Nephron progenitor cell (in vitro differentiated cells): ENCODE measurements at regions not wholly inside any gene's neighbourhood (a gene's known extent, or its start where the extent isn't known, plus 50 kb on each side); places are given as distances from the start of the nearest gene placed in this dataset.
A peak's percentile ranks its signal among the peaks of the same experiment; 100 is the strongest.
"Not testable (repeated sequence)": the region's sequence is repeated elsewhere in the genome, so short reads cannot be mapped to it uniquely, and the experiment has no call there.

Experiments
- DNase-seq: peaks from one replicate; pipeline ENCODE4 v3.0.0; 2021
- H3K27ac Mint-ChIP-seq: 2 replicates; pipeline ENCODE4 v1.8.0; 2021; ENCODE audit warnings: mild to moderate bottlenecking, moderate library complexity, mixed read lengths
- H3K27me3 Mint-ChIP-seq: 2 replicates; pipeline ENCODE4 v1.8.0; 2021; ENCODE audit warnings: mild to moderate bottlenecking, low read depth, mixed read lengths; ENCODE audit not compliant: poor library complexity
- H3K36me3 Mint-ChIP-seq: 2 replicates; pipeline ENCODE4 v1.8.0; 2021; ENCODE audit warnings: low read depth, mixed read lengths
- H3K4me1 Mint-ChIP-seq: 2 replicates; pipeline ENCODE4 v1.8.0; 2021; ENCODE audit warnings: mixed read lengths
- H3K4me3 Mint-ChIP-seq: 2 replicates; pipeline ENCODE4 v1.8.0; 2021; ENCODE audit warnings: mild to moderate bottlenecking, moderate library complexity, mixed read lengths
- H3K9me3 Mint-ChIP-seq: 2 replicates; pipeline ENCODE4 v1.8.0; 2021; ENCODE audit warnings: mild to moderate bottlenecking, moderate library complexity, mixed read lengths
- TF ChIP-seq, protein P1 (sequence below): fragments of 200-600 bp; sonication (generic); IDR thresholded peaks from 2 replicates; pipeline ENCODE4 v1.5.0; 2021; ENCODE audit warnings: antibody characterized with exemption

DNA sequence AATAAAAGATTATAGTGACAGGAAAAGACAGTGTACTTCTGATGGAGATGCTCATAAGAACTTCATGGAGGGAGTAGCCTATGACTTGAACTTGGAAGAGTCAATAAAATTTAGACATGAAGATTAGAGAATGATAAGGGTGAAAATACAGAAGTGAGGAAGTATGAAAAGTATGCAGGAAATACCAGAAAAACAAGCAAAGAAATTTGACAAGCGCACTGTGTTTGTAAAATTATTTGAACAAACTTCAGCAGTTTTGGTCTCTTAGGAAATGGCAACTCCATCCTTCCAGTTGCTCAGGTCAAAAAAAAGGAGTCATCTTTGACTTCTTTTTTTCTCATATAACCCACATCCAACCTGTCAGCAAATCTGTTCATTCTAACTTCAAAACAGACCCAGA is 864.0 kb upstream of the ZEB2 start:
- peaks cover 11% of the 10 kb centered on the region for H3K9me3 Mint-ChIP-seq
- TF ChIP-seq, protein P1, sequence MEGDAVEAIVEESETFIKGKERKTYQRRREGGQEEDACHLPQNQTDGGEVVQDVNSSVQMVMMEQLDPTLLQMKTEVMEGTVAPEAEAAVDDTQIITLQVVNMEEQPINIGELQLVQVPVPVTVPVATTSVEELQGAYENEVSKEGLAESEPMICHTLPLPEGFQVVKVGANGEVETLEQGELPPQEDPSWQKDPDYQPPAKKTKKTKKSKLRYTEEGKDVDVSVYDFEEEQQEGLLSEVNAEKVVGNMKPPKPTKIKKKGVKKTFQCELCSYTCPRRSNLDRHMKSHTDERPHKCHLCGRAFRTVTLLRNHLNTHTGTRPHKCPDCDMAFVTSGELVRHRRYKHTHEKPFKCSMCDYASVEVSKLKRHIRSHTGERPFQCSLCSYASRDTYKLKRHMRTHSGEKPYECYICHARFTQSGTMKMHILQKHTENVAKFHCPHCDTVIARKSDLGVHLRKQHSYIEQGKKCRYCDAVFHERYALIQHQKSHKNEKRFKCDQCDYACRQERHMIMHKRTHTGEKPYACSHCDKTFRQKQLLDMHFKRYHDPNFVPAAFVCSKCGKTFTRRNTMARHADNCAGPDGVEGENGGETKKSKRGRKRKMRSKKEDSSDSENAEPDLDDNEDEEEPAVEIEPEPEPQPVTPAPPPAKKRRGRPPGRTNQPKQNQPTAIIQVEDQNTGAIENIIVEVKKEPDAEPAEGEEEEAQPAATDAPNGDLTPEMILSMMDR, result no peak
- no peak overlapping the region for H3K27ac Mint-ChIP-seq

DNA sequence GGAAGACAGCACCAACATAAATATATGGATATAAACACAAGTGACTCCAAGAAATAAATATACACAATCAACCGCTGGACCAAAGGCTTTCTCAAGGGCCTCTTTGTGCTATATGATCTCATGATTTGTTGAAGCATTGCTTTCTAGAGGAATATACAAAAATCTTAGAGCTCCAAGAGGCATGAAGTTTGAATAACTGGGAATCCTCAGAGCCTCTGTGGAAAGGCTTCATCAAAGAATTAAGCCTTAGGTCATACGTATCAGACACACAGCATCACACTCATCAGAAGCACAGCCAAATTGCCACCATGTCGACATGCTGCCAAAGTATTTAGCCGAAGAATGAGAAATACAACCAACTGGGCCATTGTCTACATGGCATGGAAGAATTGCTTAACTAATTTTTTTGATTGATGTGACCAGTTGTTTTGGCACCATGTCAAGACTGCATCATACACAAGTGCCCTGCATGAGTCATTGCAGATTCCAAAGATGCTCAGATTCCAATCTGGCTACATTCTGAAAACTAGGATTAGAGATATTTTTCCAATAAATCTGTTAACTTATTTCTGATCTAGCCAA is 860.6 kb upstream of the ZEB2 start:
- Mint-ChIP-seq H3K36me3 (no peaks in the 10 kb centered on the region), H3K27me3 (no peaks in the 10 kb centered on the region), H3K9me3 (no peaks in the 10 kb centered on the region), H3K27ac (no peak overlapping the region), H3K4me1 (no peaks in the 10 kb centered on the region), H3K4me3 (no peak overlapping the region)
- TF ChIP-seq, protein P1, result no peak
- DNase-seq, result no peak

More for the DNA sequence above, 864.0 kb upstream of the ZEB2 start:
- no peaks in the 10 kb centered on the region for H3K27me3 Mint-ChIP-seq
- H3K36me3 Mint-ChIP-seq, result no peaks in the 10 kb centered on the region
- DNase-seq, result no peak
- H3K4me3 Mint-ChIP-seq, result no peak overlapping the region
- no peaks in the 10 kb centered on the region for H3K4me1 Mint-ChIP-seq

DNA sequence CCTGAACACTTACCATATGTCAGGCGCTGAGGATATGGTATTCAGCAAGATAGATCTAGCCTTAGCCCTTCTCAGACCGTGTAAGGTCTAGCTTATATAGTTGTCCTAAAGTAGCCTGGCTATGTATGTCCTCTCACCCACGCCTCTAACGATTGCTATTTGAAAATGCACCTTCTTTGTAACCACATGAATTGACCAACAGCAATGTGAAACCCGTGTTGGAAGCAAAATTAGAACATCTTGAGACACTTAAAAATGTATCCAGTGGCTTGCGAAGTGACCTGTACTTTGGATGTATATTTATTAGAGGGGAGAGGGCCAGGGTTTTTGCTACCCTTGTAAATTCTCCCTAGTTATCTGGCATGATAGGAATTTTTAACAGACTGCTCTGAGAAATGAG is 860.0 kb upstream of the ZEB2 start:
- Mint-ChIP-seq H3K36me3 (no peaks in the 10 kb centered on the region), H3K27ac (no peak overlapping the region), H3K4me1 (no peaks in the 10 kb centered on the region), H3K27me3 (no peaks in the 10 kb centered on the region), H3K9me3 (no peaks in the 10 kb centered on the region), H3K4me3 (no peak overlapping the region)
- no peak for DNase-seq
- TF ChIP-seq, protein P1, result no peak

DNA sequence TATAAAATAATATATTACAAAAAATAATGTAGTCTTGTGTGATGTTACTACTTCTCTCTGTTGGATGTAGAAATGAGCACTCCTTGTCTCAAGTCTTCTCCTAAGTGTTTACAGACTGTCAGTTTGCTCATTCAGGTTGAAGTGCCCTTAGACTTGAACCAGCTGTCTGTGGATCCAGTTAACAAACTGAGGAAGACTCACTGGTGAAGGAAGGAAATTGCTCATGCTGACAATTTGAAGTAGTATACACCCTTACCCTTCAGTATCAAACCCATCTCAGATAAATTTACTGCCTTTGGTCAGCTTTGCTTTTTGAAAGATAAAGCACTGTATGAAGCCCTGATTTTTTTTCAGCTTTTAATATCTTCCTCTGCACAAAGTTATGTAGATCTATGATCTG is 854.2 kb upstream of the ZEB2 start:
- Mint-ChIP-seq H3K36me3 (no peaks in the 10 kb centered on the region), H3K4me1 (peaks cover 6% of the 10 kb centered on the region), H3K27ac (no peak overlapping the region), H3K9me3 (no peaks in the 10 kb centered on the region), H3K4me3 (no peak overlapping the region), H3K27me3 (peaks cover 3% of the 10 kb centered on the region)
- TF ChIP-seq, protein P1, result no peak
- no peak for DNase-seq

DNA sequence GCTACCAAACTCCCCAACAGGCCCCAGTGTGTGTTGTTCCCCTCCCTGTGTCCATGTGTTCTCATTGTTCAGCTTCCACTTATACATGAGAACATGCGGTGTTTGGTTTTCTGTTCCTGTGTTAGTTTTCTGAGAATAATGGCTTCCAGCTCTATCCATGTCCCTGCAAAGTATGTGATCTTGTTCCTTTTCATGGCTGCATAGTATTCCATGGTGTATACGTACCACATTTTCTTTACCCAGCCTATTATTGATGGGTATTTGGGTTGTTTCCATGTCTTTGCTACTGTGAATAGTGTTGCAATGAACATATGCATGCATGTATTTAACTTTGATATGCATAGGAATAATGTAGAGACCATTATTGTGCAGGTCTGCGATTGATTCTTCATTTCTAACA is 847.4 kb upstream of the ZEB2 start:
- not testable (repeated sequence) for H3K36me3 Mint-ChIP-seq, H3K27ac Mint-ChIP-seq, H3K27me3 Mint-ChIP-seq, H3K9me3 Mint-ChIP-seq, H3K4me3 Mint-ChIP-seq, H3K4me1 Mint-ChIP-seq, DNase-seq

DNA sequence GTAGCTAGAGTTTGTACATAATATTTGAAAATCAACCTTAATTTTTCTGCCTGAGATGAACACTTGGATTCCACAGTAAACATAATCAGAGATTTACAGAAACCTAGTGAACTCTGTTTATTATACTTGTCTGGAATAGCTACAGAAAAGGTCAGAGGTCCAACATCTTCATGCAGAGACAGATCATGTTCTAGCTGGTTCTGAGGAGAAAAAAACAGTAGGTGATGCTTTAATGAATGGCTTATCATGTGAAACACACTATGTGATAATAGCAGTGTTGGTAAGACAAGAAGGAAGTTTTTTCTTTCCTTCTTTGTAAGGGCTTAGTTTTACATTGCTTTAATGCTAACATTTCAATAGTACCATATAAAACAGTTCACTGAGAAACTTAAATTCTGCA is 846.4 kb upstream of the ZEB2 start:
- Mint-ChIP-seq H3K4me3 (no peak overlapping the region), H3K27ac (peak overlapping the region; percentile 29), H3K27me3 (peaks cover 3% of the 10 kb centered on the region), H3K4me1 (peaks cover 10% of the 10 kb centered on the region), H3K36me3 (no peaks in the 10 kb centered on the region), H3K9me3 (no peaks in the 10 kb centered on the region)
- TF ChIP-seq, protein P1, result no peak
- DNase-seq, result no peak
